CD4-positive, alpha-beta T cell treated with Interleukin-10 for 1 hour (primary cell): ENCODE measurements at regions not wholly inside any gene's neighbourhood (a gene's known extent, or its start where the extent isn't known, plus 50 kb on each side); places are given as distances from the start of the nearest gene placed in this dataset.

ENCODE experiments used
- DNase-seq: peaks from one replicate; pipeline ENCODE4 v3.0.0-alpha.2; 2020

DNA sequence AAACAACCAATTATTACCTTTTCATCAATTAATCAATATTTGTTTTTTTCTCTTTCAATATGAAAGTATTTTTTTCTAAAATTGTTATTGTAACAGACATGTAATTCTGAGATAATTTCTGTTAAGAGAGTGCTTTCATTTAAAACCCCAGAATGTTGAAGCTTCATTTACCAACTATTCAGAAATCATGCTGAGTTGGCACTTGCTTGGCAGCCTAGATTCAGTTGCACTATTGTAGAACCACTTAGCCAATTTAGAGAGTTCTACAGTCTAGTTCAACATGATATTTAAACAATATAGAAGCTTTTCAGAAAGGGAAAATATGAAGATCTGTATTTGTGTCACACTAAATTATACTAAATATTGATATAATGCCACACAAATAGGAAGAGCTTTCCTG is 56.1 kb upstream of the NKAIN2 start:
- no peak for DNase-seq

DNA sequence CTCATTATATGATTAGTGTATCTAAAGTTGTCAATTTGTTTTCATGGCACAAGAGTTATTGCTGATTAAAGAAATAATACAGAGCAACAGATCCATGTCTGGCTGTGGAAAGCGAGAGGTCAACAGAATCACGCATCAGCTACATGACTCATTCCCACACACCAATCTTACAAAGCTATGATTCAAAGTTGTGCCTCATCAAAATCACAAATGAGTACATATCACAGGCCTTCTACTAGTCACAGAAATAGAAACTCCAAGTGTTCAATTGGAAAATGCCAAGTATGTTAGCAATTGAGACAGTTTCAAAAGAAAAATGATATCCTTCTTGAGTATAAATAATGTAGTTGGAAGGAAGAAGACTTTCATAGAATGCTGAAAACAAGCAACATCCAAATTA is 57.8 kb upstream of the NKAIN2 start:
- DNase-seq = no peak

DNA sequence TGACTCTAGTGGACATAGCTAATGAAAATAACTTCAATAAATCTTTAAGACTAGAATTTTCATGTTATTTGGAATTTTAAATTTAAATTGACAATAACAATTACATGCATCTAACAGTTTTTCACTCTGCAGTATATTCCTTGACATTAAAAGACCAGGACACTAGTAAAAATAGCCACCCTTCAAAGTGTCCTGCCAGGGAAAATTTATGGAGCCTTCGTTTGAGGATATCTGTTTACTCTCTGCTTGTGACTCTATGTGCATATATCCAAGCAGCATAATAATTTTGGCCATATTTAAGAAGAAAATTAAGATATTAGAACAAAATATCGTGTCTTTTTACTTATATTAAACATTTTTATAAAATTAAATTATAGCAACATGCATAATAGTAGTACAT is 58.8 kb upstream of the NKAIN2 start:
- DNase-seq = no peak

DNA sequence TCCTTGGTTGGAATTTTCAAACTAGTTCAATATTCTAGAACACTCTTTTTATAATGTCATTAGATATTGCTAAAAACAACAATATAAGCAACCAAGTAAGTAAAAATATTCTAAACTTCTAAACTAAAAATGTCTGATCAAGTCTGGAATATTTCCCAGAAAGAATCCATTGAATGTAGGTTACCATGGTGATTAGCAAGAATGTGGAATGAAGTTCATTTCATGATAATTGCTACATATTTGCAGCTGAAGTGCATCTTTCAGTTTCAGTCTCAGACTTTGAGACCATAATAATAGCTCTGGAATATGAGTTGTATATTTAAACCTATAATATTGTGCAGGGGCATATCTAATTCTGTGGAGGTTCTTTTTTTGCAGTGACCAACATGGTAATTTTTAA is 61.0 kb upstream of the NKAIN2 start:
- DNase-seq = no peak

DNA sequence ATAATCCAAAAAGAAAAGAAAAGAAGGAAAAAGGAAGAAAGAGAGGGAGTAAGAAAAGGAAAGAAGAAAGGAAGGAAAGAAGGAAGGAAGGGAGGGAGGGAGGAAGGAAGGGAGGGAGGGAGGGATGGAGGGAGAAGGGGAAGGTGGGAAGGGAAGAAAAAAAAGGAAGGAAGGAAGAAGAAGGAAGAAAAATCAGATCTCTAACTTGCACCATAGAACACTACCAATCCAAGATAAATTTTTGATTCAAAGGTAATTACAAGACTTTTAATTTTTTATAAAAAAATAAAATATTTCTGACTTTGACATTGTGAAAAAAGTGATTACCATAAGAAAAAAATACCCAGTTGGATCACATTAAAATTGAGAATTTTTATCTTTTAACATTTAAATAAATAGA is 70.5 kb upstream of the NKAIN2 start:
- DNase-seq = no peak

DNA sequence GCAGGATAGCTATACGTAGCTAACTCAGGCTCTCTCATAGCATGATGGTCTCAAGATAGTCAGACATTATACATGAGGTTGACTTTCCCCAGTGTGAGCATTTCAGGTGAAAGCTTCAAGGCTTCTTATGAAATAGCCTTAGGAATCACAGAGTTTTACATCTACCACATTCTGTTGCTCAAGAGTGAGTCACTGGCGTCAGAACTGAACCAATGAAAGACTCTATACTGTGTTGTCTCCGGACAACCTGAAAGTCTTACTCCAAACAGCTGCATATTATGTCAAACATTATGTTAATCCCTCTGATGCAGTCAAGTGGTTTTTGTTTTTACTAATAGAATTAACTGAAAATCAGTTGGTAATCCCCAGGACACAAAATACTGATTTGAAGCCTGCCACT is 79.8 kb upstream of the TRDN start:
- DNase-seq = no peak

DNA sequence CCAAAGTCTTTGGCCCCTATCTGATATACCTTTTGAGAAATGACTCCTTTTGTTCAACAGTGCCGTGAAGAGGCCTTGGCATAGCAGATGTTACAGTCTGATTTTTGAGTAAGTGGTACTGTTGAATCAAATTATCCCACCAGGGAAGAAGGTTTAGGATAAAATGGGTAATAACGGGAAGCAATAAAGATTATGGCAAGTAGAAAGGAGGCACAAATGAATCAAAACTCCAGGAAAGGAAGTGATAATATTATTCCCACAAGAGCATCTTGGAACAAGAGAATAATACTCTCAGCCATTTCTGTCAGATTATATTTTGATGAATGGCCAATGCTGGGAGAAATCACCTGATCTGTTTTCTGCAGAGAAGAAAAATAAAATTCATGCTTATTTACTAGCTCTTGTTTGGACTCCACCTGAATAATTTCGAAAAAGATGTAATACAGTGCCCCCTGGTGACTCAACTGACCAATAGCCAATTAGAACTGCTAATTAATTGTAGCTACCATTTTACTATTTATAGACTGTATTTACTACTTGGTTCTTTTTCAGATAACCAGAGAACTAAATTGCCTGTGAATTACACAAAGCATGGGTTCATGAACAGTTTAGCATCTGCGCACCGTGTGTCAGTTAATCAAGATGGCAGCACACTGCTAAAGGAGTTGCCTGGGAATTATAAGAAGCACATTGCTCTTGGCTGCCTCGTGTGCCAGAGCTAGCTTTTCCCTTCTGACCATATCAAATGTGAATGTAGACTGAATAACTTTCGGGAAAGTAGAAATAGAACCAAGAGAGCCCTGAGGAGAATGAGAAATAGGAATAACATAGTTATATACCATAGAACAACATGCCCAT is 78.5 kb upstream of the TRDN start:
- peak; percentile 12 for DNase-seq

DNA sequence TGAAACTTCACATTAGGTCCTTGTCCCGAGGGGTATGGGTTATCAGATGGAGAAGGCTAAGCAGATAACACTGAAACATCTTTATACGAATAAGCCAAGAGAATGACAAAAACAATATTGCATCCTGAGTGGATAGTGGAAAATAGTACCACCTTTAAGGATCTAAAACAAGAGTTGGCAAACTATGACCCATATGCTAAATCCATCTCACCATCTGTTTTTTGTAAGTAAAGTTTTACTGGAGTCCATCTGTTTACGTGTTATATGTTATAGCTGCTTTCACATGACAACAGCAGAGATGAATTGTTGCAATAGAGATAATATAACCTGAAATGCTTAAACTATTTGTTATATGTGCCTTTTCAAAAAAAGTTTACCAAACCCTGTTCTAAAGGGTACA is 76.1 kb upstream of the TRDN start:
- no peak for DNase-seq

DNA sequence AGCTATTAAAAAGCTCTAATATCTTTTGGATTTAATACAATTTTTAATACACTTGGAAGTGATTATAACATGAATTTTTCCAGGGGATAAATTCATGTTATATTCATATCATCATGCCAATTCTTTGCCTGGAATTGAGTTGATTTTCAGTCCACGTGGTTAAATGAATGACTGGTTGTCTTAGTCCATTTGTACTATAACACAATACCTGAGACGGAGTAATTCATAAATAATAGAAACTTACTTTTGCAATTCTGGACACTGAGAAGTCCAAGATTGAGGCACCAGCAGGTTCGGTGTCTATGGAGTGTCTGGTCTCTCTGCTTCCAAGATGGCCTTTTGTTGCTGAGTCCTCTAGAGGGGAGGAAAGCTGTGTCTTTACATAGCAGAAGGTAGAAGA is 66.2 kb upstream of the TRDN start:
- no peak for DNase-seq

DNA sequence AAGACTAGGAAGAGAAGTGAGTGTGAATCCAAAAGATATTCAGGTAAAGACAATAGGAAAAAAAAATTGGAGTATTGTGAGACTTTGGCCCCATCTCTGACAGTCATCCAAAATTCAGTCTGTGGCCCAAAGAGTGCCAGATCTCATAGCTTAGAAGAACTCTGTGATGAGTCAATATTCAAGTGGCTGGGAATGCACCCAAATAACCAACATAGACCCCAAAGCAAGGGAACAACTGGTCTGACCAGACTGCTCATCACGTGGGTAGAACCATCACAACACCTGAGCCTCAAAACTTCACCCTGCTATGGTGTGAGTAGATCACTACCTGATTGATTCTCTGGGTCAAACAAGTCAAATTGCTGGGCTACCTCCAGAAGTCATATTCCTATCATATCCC is 51.1 kb upstream of the TRDN start:
- DNase-seq = no peak
